ENCODE measurements at regions not wholly inside any gene's neighbourhood (a gene's known extent, or its start where the extent isn't known, plus 50 kb on each side); places are given as distances from the start of the nearest gene placed in this dataset.

- TF ChIP-seq CTCF (IDR thresholded peaks at IDR 0.05) (no peak), POLR2A (IDR thresholded peaks at IDR 0.05) (no peak)
Measured at GRCh38 chr5:89998519-89999305, 410.8 kb downstream of the CETN3 start.
